DND-41 (cell line): ENCODE measurements at regions not wholly inside any gene's neighbourhood (a gene's known extent, or its start where the extent isn't known, plus 50 kb on each side); places are given as distances from the start of the nearest gene placed in this dataset.

Experiments used
- ATAC-seq: fragments of 200-7000 bp; cut with Tn5 transposase; 3 replicates; pipeline ENCODE4 v1.9.1; 2021; ENCODE audit warnings: low read depth; ENCODE audit not compliant: insufficient read depth
- DNase-seq: peaks from one replicate; pipeline ENCODE4 v3.0.0-alpha.2; 2020
- H2AFZ ChIP-seq: 2 replicates; pipeline ENCODE4 v1.6.0; 2012; ENCODE audit warnings: low read depth, low read length
- H3K27ac ChIP-seq: 2 replicates; pipeline ENCODE4 v1.5.1; 2012; ENCODE audit warnings: low read length, inconsistent platforms
- H3K27me3 ChIP-seq: fragments of 200-600 bp; sonication (generic); 2 replicates; pipeline ENCODE4 v1.6.0; 2012; ENCODE audit warnings: low read length, mild to moderate bottlenecking, inconsistent platforms; ENCODE audit not compliant: insufficient read depth, poor library complexity
- H3K36me3 ChIP-seq: 2 replicates; pipeline ENCODE4 v1.5.1; 2012; ENCODE audit warnings: low read length, inconsistent platforms; ENCODE audit not compliant: insufficient read depth
- H3K4me1 ChIP-seq: 2 replicates; pipeline ENCODE4 v1.5.1; 2012; ENCODE audit warnings: mild to moderate bottlenecking, low read length; ENCODE audit not compliant: insufficient read depth
- H3K4me2 ChIP-seq: 2 replicates; pipeline ENCODE4 v1.6.0; 2012; ENCODE audit warnings: mild to moderate bottlenecking, moderate library complexity, low read length, inconsistent platforms; ENCODE audit not compliant: insufficient read depth
- H3K4me3 ChIP-seq, 2 experiments: fragments of 200-600 bp in 1 of 2; shearing (Covaris generic) in 1 of 2; 2 replicates each; pipeline ENCODE4 v1.5.1; 2012 to 2016; ENCODE audit warnings: inconsistent platforms in 2 of 2, low read length in 2 of 2, mild to moderate bottlenecking in 2 of 2, low read depth in 1 of 2, moderate library complexity in 1 of 2
- H3K79me2 ChIP-seq: 2 replicates; pipeline ENCODE4 v1.6.0; 2012; ENCODE audit warnings: low read length, inconsistent platforms; ENCODE audit not compliant: insufficient read depth
- H3K9ac ChIP-seq: 2 replicates; pipeline ENCODE4 v1.6.0; 2012; ENCODE audit warnings: low read depth, mild to moderate bottlenecking, inconsistent platforms, low read length, moderate library complexity
- H3K9me3 ChIP-seq: 2 replicates; pipeline ENCODE4 v1.5.1; 2012; ENCODE audit warnings: low read length, moderate library complexity, mild to moderate bottlenecking, inconsistent platforms; ENCODE audit not compliant: insufficient read depth, severe bottlenecking
- H4K20me1 ChIP-seq: 2 replicates; pipeline ENCODE4 v1.6.0; 2012; ENCODE audit warnings: low read length; ENCODE audit not compliant: insufficient read depth
- EZH2 ChIP-seq: IDR thresholded peaks from 3 replicates; pipeline ENCODE4 v1.6.1; 2012; ENCODE audit warnings: borderline replicate concordance, low read depth, mild to moderate bottlenecking, moderate library complexity, low read length, inconsistent platforms; ENCODE audit not compliant: severe bottlenecking
- TF ChIP-seq, protein P1 (sequence below): IDR thresholded peaks from 2 replicates; pipeline ENCODE4 v1.5.1; 2012; ENCODE audit warnings: borderline replicate concordance, low read length, moderate library complexity, mild to moderate bottlenecking; ENCODE audit not compliant: poor library complexity, severe bottlenecking; ENCODE audit errors: extremely low read depth

DNA sequence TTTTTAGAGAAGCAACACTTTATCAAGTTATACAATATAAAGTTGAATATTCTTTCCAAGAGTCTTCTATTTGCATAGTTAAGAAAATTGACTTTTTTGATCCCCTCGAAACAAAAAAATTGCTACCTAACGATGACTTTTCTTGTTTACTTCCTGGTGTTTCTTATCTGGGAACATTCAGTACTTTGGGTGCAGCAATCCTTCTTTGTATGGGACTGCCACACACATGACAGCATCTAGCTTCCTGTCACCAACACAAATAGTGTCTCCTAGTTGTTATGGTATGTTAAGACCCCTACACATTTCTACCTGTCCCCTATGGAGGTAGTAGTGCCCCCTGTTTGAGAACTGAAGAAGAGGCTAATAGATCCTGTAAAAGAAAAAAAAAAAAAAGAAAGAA lies 841.7 kb upstream of the FAT3 start:
- ATAC-seq (no peak), DNase-seq (no peak)
- no peaks in the 10 kb centered on the region for H3K9me3 ChIP-seq
- no peaks in the 10 kb centered on the region for H4K20me1 ChIP-seq
- TF ChIP-seq, protein P1, sequence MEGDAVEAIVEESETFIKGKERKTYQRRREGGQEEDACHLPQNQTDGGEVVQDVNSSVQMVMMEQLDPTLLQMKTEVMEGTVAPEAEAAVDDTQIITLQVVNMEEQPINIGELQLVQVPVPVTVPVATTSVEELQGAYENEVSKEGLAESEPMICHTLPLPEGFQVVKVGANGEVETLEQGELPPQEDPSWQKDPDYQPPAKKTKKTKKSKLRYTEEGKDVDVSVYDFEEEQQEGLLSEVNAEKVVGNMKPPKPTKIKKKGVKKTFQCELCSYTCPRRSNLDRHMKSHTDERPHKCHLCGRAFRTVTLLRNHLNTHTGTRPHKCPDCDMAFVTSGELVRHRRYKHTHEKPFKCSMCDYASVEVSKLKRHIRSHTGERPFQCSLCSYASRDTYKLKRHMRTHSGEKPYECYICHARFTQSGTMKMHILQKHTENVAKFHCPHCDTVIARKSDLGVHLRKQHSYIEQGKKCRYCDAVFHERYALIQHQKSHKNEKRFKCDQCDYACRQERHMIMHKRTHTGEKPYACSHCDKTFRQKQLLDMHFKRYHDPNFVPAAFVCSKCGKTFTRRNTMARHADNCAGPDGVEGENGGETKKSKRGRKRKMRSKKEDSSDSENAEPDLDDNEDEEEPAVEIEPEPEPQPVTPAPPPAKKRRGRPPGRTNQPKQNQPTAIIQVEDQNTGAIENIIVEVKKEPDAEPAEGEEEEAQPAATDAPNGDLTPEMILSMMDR, result no peak
- no peak for TF ChIP-seq EZH2
- no peak overlapping the region for H2AFZ ChIP-seq
- no peaks in the 10 kb centered on the region for H3K27me3 ChIP-seq
- H3K36me3 ChIP-seq, result no peaks in the 10 kb centered on the region
- no peak overlapping the region for H3K4me2 ChIP-seq
- no peak overlapping the region for H3K4me3 ChIP-seq
- no peaks in the 10 kb centered on the region for H3K4me1 ChIP-seq
- H3K27ac ChIP-seq, result no peak overlapping the region
- H3K9ac ChIP-seq, result no peak overlapping the region
- H3K79me2 ChIP-seq, result no peaks in the 10 kb centered on the region

DNA sequence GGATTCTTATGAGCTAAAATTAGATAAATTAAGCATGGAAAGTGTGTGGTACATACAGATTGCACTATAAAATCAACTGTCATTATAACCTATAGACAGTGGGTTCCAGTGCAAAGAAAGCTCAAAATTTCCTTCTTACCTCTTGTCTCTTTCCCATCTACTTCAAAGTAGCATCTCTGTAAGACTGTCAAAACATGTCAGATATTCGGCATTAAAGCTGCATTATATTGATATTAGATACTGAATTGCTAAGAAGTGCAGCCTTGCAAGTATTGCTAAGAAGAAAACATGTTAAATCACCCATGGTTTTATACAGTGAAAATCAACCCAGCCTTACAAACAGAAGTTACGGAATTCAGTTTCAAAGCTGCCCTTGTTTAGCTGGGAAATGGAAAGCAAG lies 849.8 kb upstream of the FAT3 start:
- H4K20me1 ChIP-seq, result no peaks in the 10 kb centered on the region
- H3K36me3 ChIP-seq, result no peaks in the 10 kb centered on the region
- no peak overlapping the region for H3K4me2 ChIP-seq
- ATAC-seq (no peak), DNase-seq (no peak)
- no peaks in the 10 kb centered on the region for H3K4me1 ChIP-seq
- TF ChIP-seq, protein P1, result no peak
- no peaks in the 10 kb centered on the region for H3K9me3 ChIP-seq
- H3K79me2 ChIP-seq, result no peaks in the 10 kb centered on the region
- no peak overlapping the region for H3K27ac ChIP-seq
- H3K27me3 ChIP-seq, result no peaks in the 10 kb centered on the region
- H2AFZ ChIP-seq, result no peak overlapping the region
- H3K4me3 ChIP-seq, result no peak overlapping the region
- H3K9ac ChIP-seq, result no peak overlapping the region

DNA sequence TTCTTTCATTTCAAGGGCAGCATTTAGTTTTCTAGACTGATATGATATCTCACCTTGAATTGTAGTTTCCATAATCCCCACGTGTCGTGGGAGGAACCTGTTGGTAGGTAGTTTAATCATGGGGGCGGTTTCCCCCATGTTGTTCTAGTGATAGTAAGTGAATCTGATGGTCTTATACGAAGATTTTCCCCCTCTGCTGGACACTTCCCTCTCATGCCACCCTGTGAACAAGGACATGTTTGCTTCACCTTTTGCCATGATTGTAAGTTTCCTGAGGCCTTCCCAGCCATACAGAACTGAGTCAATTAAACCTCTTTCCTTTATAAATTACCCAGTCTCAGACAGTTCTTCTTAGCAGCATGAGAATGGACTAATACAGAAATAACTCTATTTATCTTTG lies 851.1 kb upstream of the FAT3 start:
- Histone ChIP-seq H3K4me3 (no peak overlapping the region), H2AFZ (no peak overlapping the region), H3K4me2 (no peak overlapping the region), H3K79me2 (no peaks in the 10 kb centered on the region), H3K27me3 (no peaks in the 10 kb centered on the region), H3K4me1 (no peaks in the 10 kb centered on the region), H3K36me3 (no peaks in the 10 kb centered on the region), H3K9me3 (no peaks in the 10 kb centered on the region), H3K9ac (no peak overlapping the region), H3K27ac (no peak overlapping the region), H4K20me1 (no peaks in the 10 kb centered on the region)
- ATAC-seq (no peak), DNase-seq (no peak)
- TF ChIP-seq EZH2, result no peak
- TF ChIP-seq, protein P1, result no peak

DNA sequence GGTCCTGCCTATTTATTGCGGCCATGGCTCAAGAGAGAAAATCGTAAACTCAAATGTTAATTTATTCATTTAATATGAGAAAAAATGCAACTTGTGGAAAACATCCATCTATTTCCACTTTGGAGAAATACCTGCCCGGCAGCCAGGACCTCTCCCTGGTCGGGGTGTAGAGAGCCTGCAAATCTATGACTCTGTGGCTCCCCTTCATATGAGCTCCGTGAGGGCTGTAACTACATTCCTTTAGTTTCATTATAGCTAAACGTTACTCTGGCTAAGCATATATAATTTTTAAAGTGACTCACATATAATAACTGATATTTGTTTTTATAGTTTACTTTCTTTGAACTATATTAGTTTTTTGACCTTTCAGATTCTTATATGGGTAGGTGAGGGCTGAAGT lies 857.8 kb upstream of the FAT3 start:
- no peaks in the 10 kb centered on the region for H3K36me3 ChIP-seq
- no peak for DNase-seq
- no peaks in the 10 kb centered on the region for H3K4me1 ChIP-seq
- no peak overlapping the region for H3K4me2 ChIP-seq
- no peaks in the 10 kb centered on the region for H3K79me2 ChIP-seq
- no peaks in the 10 kb centered on the region for H4K20me1 ChIP-seq
- no peaks in the 10 kb centered on the region for H3K9me3 ChIP-seq
- H2AFZ ChIP-seq, result no peak overlapping the region
- H3K27ac ChIP-seq, result no peak overlapping the region
- H3K4me3 ChIP-seq, result no peak overlapping the region
- H3K9ac ChIP-seq, result no peak overlapping the region
- no peak for ATAC-seq
- no peaks in the 10 kb centered on the region for H3K27me3 ChIP-seq
- no peak for TF ChIP-seq EZH2
- TF ChIP-seq, protein P1, result no peak
